B cell (primary cell): ENCODE measurements at regions not wholly inside any gene's neighbourhood (a gene's known extent, or its start where the extent isn't known, plus 50 kb on each side); places are given as distances from the start of the nearest gene placed in this dataset.

Source experiments
- ATAC-seq: fragments of 200-7000 bp; cut with Tn5 transposase; one replicate; pipeline ENCODE4 v1.10.0; 2021; ENCODE audit warnings: low read depth, mild to moderate bottlenecking, moderate number of reproducible peaks, moderate library complexity
- CTCF ChIA-PET: fragments of 350-600 bp; sonication (Branson Sonifier 250); formaldehyde crosslinking; loops from one replicate; lab custom pipeline; 2021; ENCODE audit warnings: antibody characterized with exemption, inconsistent platforms; lab: Charles Lee
- POLR2A ChIA-PET: fragments of 350-600 bp; sonication (Branson Sonifier 250); formaldehyde crosslinking; loops from one replicate; lab custom pipeline; 2021; ENCODE audit warnings: antibody characterized with exemption; lab: Charles Lee
- DNase-seq: peaks from one replicate; pipeline ENCODE4 v3.0.0; 2013
- H2AFZ ChIP-seq: 2 replicates; pipeline ENCODE4 v1.6.1; 2012; ENCODE audit warnings: mild to moderate bottlenecking, low read depth, low read length; ENCODE audit not compliant: insufficient read depth, poor library complexity, severe bottlenecking
- H3K27ac ChIP-seq, 2 donors: 1 replicate in 1 of 2; 2 replicates in 1 of 2; pipeline ENCODE4 v1.5.1; 2012 to 2013; ENCODE audit warnings: low read length in 2 of 2, mild to moderate bottlenecking in 2 of 2, moderate library complexity in 1 of 2
- H3K27me3 ChIP-seq, 4 experiments: fragments of 200-600 bp in 1 of 4; sonication (generic) in 1 of 4; replicated peaks in 1 of 4; 1 replicate in 2 of 4; 2 replicates in 2 of 4; pipeline versions ENCODE4 v1.6.1 to v1.7.0; 2013 to 2016; ENCODE audit warnings: low read length in 3 of 4, mild to moderate bottlenecking in 2 of 4, mixed read lengths in 1 of 4, moderate library complexity in 1 of 4; ENCODE audit not compliant: insufficient read depth in 4 of 4, control insufficient read depth in 3 of 4; ENCODE audit errors: control extremely low read depth in 1 of 4
- H3K36me3 ChIP-seq, 2 experiments: replicated peaks in 1 of 2; 1 replicate in 1 of 2; 2 replicates in 1 of 2; pipeline versions ENCODE4 v1.6.1 to v1.7.1; 2013; ENCODE audit warnings: low read length in 1 of 2; ENCODE audit not compliant: insufficient read depth in 2 of 2, control insufficient read depth in 1 of 2; ENCODE audit errors: control extremely low read depth in 1 of 2, extremely low read depth in 1 of 2
- H3K4me1 ChIP-seq, 2 donors: fragments of 200-600 bp in 1 of 2; sonication (generic) in 1 of 2; 1 replicate in 1 of 2; 2 replicates in 1 of 2; pipeline versions ENCODE4 v1.5.1 to v1.6.1; 2013 to 2017; ENCODE audit warnings: low read length in 2 of 2; ENCODE audit not compliant: control insufficient read depth in 2 of 2, insufficient read depth in 2 of 2
- H3K4me2 ChIP-seq: replicated peaks from 2 replicates; pipeline ENCODE3; 2012; ENCODE audit warnings: mild to moderate bottlenecking, low read depth, low read length; ENCODE audit not compliant: poor library complexity, severe bottlenecking
- H3K4me3 ChIP-seq, 5 experiments: fragments of 200-600 bp in 1 of 5; sonication (generic) in 1 of 5; 1 replicate in 3 of 5; 2 replicates in 2 of 5; pipeline versions ENCODE4 v1.5.1 to v1.7.0; 2011 to 2016; ENCODE audit warnings: low read length in 4 of 5, mild to moderate bottlenecking in 4 of 5, low read depth in 2 of 5, control low read depth in 1 of 5, moderate library complexity in 1 of 5; ENCODE audit not compliant: insufficient read depth in 1 of 5; ENCODE audit errors: control extremely low read depth in 1 of 5, extremely low read depth in 1 of 5
- H3K79me2 ChIP-seq: fragments of 200-600 bp; sonication (generic); one replicate; pipeline ENCODE4 v1.6.0; 2016; ENCODE audit warnings: low read length; ENCODE audit not compliant: control insufficient read depth, insufficient read depth
- H3K9ac ChIP-seq: fragments of 200-600 bp; sonication (generic); 2 replicates; pipeline ENCODE4 v1.6.1; 2017; ENCODE audit warnings: mild to moderate bottlenecking, low read length, moderate library complexity
- H3K9me3 ChIP-seq, 3 donors: one replicate each; pipeline versions ENCODE4 v1.6.1 to v1.7.1; 2013; ENCODE audit warnings: low read length in 2 of 3; ENCODE audit not compliant: control insufficient read depth in 2 of 3, insufficient read depth in 1 of 3; ENCODE audit errors: control extremely low read depth in 1 of 3
- H4K20me1 ChIP-seq: 2 replicates; pipeline ENCODE4 v1.6.0; 2012; ENCODE audit warnings: mild to moderate bottlenecking, low read length; ENCODE audit not compliant: insufficient read depth, control insufficient read depth, poor library complexity, severe bottlenecking
- H3K27ac Mint-ChIP-seq: one replicate; pipeline ENCODE4 v1.8.0; 2021; ENCODE audit warnings: mixed read lengths
- H3K27me3 Mint-ChIP-seq: one replicate; pipeline ENCODE4 v1.8.0; 2021; ENCODE audit warnings: mixed read lengths
- H3K4me1 Mint-ChIP-seq: one replicate; pipeline ENCODE4 v1.8.0; 2021; ENCODE audit warnings: mixed read lengths
- H3K4me3 Mint-ChIP-seq: one replicate; pipeline ENCODE4 v1.8.0; 2021; ENCODE audit warnings: mixed read lengths
- H3K9me3 Mint-ChIP-seq: one replicate; pipeline ENCODE4 v1.8.0; 2022; ENCODE audit warnings: mixed read lengths; ENCODE audit not compliant: insufficient read depth
- CTCF ChIP-seq: fragments of 200-600 bp; IDR thresholded peaks from one replicate; pipeline ENCODE4 v1.8.0; 2022; ENCODE audit warnings: antibody characterized with exemption, mild to moderate bottlenecking
- EZH2 ChIP-seq: IDR thresholded peaks from 2 replicates; pipeline ENCODE4 v1.6.1; 2012; ENCODE audit warnings: borderline replicate concordance, low read depth, mild to moderate bottlenecking, moderate library complexity, low read length; ENCODE audit not compliant: insufficient read depth, poor library complexity, severe bottlenecking
- WGBS: methylation state at CpG from one replicate; pipeline ENCODE4 v1.1.5; 2013; ENCODE audit warnings: missing lambda C conversion rate; ENCODE audit not compliant: insufficient coverage; 5-methylcytosine and 5-hydroxymethylcytosine counted together
- intact Hi-C: fragments of 100-400 bp; cut with micrococcal nuclease; formaldehyde crosslinking; loops from one replicate; pipeline ENCODE4 v1.10.0; 2022

DNA sequence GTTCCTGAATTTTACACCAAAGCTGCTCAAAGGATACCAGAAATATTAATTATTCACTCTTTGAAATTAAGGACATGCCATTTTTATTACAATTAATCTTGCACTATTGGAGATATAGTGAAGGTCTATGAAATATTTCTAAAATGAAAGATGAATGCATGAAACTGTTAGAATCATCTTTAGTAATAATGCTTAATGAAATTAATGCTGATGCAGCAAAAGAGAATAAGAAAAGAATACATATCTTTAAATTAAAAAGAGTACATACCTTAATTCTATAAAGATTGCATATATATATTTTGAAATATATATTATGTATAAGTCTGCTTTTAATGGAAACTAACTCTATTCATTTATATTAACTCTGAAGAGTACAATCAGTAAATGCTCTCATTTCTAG lies 236.0 kb downstream of the ALX1 start:
- Mint-ChIP-seq H3K4me3 (no peak overlapping the region), H3K27me3 (no peaks in the 10 kb centered on the region), H3K27ac (no peak overlapping the region), H3K9me3 (no peaks in the 10 kb centered on the region), H3K4me1 (no peaks in the 10 kb centered on the region)
- ATAC-seq (no peak), DNase-seq (no peak)
- no peaks in the 10 kb centered on the region for H3K79me2 ChIP-seq
- H2AFZ ChIP-seq = no peak overlapping the region
- no peaks in the 10 kb centered on the region for H3K9me3 ChIP-seq
- H3K27ac ChIP-seq = no peak overlapping the region
- no peak overlapping the region for H3K4me2 ChIP-seq
- H4K20me1 ChIP-seq = no peaks in the 10 kb centered on the region
- H3K36me3 ChIP-seq = no peaks in the 10 kb centered on the region
- no peak overlapping the region for H3K9ac ChIP-seq
- ChIA-PET CTCF (no interaction called here), POLR2A (no interaction called here)
- no peak overlapping the region for H3K4me3 ChIP-seq
- no peaks in the 10 kb centered on the region for H3K27me3 ChIP-seq
- intact Hi-C loops = no loop called here
- H3K4me1 ChIP-seq = no peaks in the 10 kb centered on the region
- TF ChIP-seq CTCF (no peak), EZH2 (no peak)

DNA sequence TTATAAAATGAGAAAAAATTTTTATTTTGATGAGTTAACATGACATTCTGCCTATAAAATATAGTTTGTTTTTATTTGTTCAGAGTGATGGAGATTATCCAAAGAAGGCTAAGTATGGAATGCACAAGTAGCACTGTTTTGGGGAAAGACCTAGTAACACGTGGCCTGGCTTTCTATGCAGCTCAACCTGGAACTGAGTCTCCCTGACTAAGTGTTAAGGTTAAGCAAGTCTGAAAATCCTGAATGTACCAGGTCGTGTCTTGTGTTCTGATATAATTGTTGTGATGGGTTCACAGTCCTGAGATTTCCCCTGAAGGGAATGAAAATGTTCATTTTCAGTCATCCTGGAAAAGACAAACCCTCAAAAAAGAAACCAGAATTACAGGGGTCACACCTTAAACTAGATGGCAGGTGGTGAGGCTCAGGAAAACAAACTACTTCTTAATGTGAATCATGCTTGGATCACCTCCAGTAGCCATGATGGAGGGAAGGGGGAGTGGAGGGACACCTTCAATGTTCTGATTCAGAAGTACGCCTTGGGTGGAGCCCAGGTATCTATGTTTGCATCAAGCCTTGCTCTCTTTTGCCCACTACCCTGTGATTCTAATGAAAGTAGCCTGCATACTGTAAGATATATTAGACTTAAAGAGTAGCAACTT lies 236.8 kb downstream of the ALX1 start:
- DNase-seq (no peak), ATAC-seq (no peak)
- no peak overlapping the region for H3K9ac ChIP-seq
- no peak overlapping the region for H3K4me2 ChIP-seq
- Mint-ChIP-seq H3K4me3 (no peak overlapping the region), H3K27ac (no peak overlapping the region), H3K27me3 (no peaks in the 10 kb centered on the region), H3K9me3 (no peaks in the 10 kb centered on the region), H3K4me1 (no peaks in the 10 kb centered on the region)
- intact Hi-C loops = no loop called here
- H3K4me1 ChIP-seq = no peaks in the 10 kb centered on the region
- H3K36me3 ChIP-seq = no peaks in the 10 kb centered on the region
- H3K4me3 ChIP-seq = no peak overlapping the region
- 93% methylated on average over 1 of the region's 3 CpGs for WGBS
- H3K79me2 ChIP-seq = no peaks in the 10 kb centered on the region
- CTCF ChIA-PET = no interaction called here
- no peak for TF ChIP-seq CTCF
- TF ChIP-seq EZH2 = no peak
- H3K27me3 ChIP-seq = no peaks in the 10 kb centered on the region
- no peak overlapping the region for H2AFZ ChIP-seq
- POLR2A ChIA-PET = no interaction called here
- no peaks in the 10 kb centered on the region for H3K9me3 ChIP-seq
- H3K27ac ChIP-seq = no peak overlapping the region
- H4K20me1 ChIP-seq = no peaks in the 10 kb centered on the region
